ENCODE measurements at regions not wholly inside any gene's neighbourhood (a gene's known extent, or its start where the extent isn't known, plus 50 kb on each side); places are given as distances from the start of the nearest gene placed in this dataset.

- no peak for TF ChIP-seq POLR2A (IDR thresholded peaks at IDR 0.05)
- TF ChIP-seq, protein P1, sequence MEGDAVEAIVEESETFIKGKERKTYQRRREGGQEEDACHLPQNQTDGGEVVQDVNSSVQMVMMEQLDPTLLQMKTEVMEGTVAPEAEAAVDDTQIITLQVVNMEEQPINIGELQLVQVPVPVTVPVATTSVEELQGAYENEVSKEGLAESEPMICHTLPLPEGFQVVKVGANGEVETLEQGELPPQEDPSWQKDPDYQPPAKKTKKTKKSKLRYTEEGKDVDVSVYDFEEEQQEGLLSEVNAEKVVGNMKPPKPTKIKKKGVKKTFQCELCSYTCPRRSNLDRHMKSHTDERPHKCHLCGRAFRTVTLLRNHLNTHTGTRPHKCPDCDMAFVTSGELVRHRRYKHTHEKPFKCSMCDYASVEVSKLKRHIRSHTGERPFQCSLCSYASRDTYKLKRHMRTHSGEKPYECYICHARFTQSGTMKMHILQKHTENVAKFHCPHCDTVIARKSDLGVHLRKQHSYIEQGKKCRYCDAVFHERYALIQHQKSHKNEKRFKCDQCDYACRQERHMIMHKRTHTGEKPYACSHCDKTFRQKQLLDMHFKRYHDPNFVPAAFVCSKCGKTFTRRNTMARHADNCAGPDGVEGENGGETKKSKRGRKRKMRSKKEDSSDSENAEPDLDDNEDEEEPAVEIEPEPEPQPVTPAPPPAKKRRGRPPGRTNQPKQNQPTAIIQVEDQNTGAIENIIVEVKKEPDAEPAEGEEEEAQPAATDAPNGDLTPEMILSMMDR (IDR thresholded peaks at IDR 0.05) = no peak
Measured at GRCh38 chr19:29016926-29017760, 195.8 kb downstream of the UQCRFS1 start.

All from vagina (tissue), 2 donors.